Renal cortical epithelial cell (primary cell): ENCODE measurements at regions not wholly inside any gene's neighbourhood (a gene's known extent, or its start where the extent isn't known, plus 50 kb on each side); places are given as distances from the start of the nearest gene placed in this dataset.

Experiments
- DNase-seq: peaks from one replicate; pipeline ENCODE4 v3.0.0-alpha.2; 2011; ENCODE audit warnings: low read depth

- DNase-seq, result no peak
These were observed 110.8 kb downstream of the DAD1 start for GRCh38 chr14:22478247-22478646.

DNA sequence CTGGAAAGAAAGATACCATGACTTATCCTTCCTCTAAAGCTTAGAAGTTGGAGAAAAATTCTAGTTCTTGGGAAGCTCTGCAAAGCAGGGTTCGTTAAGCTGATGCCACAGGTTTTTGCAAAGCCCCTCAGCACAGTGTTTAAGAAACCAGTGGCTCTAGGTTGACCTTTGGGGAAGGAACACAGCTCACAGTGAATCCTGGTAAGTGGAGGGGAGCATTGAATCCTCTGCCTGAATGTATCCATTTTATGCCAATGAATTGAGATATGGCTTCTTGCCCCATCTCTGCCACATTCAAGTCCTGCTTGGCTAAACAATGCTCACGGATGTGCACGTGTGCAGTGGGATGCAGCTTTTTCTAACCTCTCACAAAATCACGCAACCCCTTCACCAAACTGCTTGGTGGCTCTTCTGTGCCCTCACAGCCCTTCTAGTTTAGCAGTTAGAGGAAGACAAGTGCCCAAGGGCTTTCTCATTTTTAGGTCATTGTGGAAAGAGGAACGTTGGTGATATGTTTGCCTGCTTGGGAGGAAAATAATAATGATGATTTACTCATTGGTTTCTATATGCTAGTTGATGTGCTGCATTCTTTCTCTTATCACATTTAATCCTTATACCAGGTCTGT, 111.3 kb downstream of the DAD1 start:
- no peak for DNase-seq

DNA sequence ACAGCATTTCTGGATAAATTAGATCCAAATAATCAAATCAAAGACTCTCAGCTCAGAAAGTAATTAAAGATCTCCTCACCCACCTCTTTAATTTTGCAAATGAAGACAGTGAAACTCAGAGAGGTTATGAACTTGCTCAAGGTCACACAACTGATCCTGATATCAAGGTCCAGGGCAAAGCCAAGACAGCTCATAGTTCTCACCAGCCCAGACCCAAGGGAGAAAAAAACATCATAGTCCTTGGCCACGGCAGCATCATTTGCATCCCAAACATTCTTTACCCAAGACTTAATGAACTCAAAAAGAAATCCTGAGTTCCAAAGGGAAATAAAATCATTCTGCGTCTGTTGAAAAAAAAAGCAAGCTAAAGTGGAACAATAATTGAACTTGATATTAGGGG, 112.1 kb downstream of the DAD1 start:
- DNase-seq, result no peak

DNA sequence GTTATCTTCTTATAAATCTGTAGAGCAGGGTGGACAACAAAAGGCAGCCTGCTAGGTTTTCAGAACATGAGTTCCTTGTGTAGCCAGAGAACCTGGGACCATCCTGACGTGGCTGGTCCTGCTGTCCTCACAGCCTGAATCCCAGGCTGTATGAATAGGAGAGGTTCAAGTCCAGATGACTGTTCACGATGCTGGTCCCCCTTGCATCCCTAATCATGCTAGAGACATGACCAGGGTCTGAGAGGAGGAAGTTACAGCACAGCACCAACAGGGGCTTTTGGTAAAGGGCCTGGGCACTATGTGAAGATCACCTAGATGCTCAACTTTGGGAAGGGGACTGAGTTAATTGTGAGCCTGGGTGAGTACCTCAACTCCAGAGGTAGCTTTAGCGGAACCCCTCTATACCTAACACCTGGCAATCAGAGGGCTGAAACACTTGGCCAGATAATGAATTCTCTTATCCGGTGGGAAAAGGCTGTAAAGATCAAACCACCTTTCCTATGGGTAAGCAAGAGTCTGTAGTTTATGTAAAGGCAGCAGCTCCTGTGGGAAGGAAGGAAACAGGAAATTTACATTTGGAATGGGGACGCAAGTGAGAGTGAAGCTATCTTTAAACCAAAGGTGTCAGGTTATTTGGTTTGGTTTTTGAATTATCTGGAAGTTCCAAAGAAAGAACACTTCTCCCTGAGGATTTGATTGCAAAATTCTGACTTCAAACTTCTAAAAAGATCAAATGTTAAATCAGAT, 112.8 kb downstream of the DAD1 start:
- no peak for DNase-seq

GRCh38 chr14:22475381-22475780, 113.6 kb downstream of the DAD1 start:
- DNase-seq, result no peak

DNA sequence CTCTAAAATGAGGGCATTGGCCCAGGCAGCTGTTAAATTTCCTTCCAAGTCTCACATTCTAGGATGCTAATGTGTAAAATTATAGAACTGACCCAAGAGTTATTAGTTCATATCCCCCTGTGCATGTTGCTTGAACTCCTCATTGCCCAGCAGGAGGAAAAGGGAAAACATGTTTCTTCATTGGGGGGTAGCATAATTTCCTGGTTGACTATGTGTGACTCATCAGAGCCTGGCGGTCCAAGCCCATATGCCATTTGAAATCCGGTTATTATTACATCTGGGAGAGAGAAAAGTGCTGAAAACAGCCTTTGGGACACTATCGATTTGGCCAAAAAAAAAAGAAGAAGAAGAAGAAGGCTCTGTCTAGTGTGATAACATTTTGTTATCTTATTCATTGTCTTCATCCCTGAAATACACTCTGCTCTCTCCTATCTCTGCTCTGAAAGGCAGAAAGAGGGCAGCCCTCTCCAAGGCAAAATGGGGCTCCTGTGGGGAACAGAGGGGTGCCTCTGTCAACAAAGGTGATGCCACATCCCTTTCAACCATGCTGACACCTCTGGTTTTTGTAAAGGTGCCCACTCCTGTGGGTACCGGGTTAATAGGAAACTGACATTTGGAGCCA, 114.2 kb downstream of the DAD1 start:
- peak; percentile 23 for DNase-seq

DNA sequence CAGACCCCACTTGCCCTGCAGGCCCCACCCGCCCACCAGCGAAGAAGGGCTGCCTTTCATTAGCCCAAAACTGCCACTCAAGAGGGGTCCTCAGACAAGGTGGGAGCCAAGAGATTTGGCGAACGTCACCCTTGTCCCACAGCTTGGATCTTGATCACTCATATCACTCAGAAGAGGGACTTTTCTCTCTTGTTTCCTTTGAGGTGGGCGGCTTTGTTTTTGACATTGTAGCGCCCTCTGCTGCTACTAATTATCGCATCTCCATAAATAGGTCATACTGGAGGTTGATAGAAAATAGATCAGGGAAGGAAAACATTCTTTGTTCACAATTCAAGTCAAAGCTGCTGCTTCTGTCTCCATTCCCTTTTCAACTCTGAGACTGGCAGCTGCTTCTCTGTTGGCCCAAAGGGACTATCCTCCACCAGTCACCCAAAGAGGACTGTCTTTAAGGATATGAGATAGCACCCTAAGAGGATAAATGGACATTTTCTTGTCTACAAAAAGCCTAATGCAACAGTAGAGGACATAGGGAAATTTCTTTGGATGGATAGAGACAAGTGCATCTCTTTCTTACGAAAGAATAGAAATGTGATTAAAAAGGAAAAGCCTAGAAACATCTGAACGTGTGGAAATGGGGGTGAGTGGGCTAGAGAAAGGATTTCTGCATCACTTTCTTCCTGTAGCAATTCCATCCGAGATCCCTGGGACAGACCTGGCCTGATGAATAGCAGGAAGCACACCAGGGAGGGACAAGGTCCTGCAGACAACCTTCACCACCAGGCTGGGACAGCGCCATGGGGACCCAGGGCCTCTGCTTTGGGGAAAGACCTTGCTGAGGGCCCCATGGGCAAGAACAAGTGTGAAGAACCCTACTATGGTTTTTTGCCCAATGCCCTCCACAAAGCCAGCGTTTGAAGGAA, 115.8 kb downstream of the DAD1 start:
- DNase-seq, result peak; percentile 55

DNA sequence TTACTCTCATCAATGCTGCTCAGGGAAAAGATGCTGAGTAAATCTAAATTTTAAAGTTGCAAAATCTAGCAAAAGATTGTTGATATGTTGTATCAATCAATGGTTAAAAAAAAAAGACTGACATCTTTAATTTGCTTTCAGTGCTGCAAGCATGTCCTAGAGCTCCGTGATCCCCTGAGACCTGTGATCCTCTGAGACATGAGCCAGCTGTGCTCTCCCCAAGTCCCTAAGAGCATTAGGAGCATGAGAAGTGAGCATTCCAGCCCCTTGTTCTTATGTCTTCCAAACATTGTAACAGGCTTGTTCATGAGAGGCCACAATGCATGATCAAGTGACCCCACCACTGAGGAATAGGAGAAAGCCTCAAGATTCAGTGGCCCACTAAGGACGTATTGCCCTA, 116.6 kb downstream of the DAD1 start:
- DNase-seq, result no peak

DNA sequence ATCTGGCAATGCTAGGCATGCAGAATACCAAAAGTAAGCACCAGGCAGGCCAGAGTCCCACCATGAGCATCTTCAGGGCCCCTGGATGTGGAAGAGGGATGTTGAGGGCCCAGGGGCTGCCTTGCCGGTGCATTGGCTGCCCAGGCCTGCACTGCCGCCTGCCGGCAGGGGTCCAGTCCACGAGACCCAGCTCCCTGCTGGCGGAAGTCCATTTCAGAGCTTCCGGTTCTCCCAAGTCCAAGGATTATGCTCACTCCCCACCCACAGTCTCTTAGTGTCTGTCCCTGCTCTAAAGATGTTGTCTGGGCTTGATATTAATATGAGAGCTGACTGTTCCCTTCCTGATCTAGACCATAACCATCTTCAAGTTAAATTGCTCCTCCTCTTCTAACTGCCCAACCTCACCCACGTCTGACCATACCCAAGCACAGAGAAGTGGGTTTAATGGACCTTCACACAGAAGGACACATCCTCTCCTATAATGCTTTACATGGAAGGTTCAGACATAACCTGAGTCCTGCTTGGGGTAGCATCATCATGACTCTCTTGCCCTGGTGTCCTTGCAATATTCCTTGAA, 117.4 kb downstream of the DAD1 start:
- peak; percentile 38 for DNase-seq

GRCh38 chr14:22469538-22470303, 119.3 kb downstream of the DAD1 start:
- no peak for DNase-seq

DNA sequence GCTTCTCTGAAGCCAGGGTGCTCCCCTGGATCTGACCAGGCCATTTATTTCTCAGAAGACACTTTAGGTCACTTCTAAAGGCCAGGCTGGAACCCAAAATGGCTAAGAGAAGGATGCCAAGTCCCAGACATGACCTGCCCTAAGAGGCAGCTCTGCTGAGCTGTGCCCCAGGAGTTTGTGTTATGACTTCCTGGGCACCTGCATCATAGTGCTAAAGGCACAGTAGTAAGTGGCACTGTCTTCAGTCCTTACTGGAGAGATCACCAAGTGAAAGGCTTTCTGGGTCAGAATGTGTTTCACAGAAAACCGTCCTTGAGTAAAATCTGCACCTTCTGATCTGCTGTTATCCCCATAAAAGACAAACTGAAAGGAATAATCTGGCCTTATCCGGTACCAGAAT, 120.2 kb downstream of the DAD1 start:
- no peak for DNase-seq

GRCh38 chr14:22466491-22466890, 122.5 kb downstream of the DAD1 start:
- peak; percentile 36 for DNase-seq

- peak; percentile 71 for DNase-seq
These were observed 123.7 kb downstream of the DAD1 start for GRCh38 chr14:22465201-22465840.

DNA sequence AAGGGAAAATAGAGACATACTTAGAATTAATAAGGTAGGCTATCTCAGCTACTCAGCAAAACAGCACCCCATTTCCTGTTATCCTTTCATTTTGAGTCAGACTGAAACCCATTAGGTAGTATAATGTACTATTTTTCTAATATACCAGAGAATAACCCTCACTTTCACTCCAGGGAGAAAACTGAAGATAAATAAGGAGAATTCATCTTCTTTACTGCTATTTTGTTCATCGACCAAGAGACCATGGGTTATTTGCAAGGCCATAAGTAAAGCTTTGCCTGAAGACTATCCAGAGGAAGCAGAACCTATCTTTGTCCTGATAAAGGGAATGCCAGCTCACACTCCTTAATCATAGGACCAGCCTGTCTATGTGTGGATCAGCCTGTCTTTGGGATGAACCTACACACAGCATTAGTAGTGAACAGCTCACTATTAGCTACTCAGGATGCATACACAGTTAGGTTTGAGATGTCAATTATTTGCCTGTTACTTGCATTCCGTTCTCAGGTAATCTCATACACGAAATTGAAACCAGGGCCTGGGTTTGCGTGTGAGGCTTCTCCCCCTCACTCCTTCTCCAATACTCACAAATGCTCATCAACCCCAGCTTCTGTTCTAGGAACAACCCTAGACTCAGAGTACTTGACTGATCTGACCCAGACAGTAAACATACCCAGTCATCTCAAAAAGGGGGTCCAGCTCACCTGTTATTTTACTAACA, 124.4 kb downstream of the DAD1 start:
- DNase-seq, result no peak

DNA sequence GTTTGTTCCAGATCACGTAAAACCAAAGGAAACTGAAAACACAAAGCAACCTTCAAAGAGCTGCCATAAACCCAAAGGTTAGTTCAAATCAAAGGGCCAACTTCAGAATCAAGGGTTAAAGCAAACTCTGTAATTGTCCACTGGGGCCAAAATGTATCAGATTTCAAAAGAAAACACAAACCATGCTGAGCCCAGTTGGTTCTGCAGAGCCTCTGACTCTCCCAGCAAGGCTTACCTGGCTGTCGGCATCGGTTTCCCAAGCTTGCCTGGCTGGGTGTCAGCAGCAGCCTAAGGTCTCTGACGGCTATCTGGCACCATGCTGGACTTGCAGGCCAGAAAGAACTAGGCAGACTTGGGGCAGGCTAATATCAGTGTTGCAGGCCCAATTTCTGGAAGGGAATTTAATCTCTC, 125.3 kb downstream of the DAD1 start:
- DNase-seq, result no peak

DNA sequence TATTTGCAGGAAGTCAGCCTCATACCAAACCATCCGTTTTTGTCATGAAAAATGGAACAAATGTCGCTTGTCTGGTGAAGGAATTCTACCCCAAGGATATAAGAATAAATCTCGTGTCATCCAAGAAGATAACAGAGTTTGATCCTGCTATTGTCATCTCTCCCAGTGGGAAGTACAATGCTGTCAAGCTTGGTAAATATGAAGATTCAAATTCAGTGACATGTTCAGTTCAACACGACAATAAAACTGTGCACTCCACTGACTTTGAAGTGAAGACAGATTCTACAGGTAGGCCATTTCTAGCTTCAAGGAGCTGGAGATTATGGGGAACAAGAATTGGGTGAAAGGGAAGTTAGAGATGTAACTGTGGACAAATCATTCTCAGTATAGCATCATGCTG, 126.1 kb downstream of the DAD1 start:
- DNase-seq, result no peak

DNA sequence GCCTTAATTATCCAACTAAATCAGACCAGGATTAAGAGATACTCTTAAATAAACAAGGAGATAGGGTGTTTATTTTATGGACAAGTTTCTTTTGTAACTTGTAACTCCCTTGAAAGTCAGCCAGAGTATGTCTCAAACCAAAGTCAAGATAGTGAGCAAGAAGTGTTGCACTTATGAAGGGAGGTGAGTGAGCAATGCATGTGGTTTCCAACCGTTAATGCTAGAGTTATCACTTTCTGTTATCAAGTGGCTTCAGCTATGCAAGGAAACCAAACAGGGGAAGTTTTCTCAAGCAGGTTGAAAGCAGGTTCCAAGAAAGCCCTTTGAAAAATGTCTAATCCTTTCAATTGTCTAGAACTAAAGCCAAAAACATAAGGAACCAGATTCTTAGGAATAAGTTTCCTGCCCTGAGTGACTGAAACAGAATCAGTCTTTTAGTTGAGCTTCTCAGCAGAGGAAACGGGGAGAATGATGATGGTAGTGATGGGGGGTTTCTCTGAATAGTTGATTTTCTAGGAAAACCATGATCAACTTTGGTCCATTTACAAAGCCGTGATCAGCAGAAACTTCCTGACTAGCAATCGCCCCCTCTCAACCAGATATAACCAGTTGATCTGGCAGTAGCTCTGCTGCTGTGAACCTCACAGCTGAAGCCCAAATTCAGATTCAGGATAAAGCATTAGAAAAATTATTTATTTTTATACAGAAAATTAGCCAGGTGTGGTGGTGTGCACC, 128.4 kb downstream of the DAD1 start:
- peak; percentile 24 for DNase-seq

GRCh38 chr14:22458737-22459136, 130.3 kb downstream of the DAD1 start:
- DNase-seq, result no peak

- no peak for DNase-seq
These were observed 131.9 kb downstream of the DAD1 start for GRCh38 chr14:22456998-22457594.
